SKM-1 treated with dmso at 0.1 percent for 144 hours (cell line): ENCODE measurements at regions not wholly inside any gene's neighbourhood (a gene's known extent, or its start where the extent isn't known, plus 50 kb on each side); places are given as distances from the start of the nearest gene placed in this dataset.
"Not testable (repeated sequence)": the region's sequence is repeated elsewhere in the genome, so short reads cannot be mapped to it uniquely, and the experiment has no call there.

Experiments
- DNase-seq: peaks from one replicate; lab custom pipeline; 2025; ENCODE audit not compliant: unreplicated experiment; lab: John Stamatoyannopoulos, UW

DNA sequence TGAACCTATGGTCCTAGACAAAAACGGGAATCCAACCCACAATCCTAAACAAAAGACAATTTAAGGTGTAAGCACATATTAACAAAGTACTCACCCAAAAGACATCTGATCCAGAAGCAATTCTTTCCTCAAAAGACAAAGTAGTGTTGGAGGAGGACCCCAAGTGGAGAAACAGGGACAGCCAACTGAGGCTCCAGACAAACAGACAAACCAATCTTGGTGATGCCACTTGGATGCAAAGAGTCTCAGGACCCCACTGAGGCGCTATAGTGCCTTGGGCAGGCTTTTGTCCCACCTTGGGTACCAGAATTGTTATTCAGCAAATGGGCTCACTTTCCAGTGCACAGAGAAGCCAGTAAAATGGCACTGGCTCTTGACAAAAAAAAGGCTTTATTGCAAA, 613.8 kb downstream of the DIPK2A start:
- DNase-seq, result no peak

DNA sequence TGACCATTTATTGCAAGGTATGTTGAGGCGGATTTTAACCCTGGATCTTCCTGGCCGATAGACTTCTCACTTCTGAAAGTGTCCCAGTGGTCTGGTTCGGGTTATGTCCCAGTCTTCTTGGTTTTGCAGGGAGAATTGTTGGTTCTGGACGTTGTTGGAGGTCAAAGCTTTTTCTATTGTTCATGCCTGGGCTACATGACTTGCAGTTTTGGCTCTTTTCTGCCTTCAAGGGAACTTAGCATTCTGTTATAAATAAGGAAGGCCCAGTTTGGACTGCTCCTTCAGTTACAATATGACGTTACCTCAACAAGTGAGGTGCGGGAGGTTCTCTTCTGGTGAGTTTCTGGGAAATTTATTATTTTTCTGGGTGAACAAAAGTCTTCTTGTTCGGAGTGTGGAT, 614.3 kb downstream of the DIPK2A start:
- no peak for DNase-seq

DNA sequence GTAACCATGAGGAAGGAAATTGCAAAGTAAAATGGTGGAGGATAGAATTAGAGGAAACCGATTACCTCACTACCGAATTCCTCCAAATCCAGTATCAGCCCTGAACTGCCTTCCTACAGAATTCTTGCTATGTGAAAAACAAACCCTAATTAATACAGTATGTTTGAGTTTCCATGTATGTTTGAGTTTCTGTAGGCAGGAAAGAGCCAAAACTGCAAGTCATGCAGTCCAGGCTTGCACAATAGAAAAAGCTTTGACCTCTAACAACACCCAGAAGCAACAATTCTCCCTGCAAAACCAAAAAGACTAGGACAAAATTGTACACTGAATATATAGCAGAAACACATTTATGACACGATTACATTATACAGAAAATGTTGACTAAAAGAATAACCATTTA, 614.8 kb downstream of the DIPK2A start:
- peak; percentile 26 for DNase-seq

DNA sequence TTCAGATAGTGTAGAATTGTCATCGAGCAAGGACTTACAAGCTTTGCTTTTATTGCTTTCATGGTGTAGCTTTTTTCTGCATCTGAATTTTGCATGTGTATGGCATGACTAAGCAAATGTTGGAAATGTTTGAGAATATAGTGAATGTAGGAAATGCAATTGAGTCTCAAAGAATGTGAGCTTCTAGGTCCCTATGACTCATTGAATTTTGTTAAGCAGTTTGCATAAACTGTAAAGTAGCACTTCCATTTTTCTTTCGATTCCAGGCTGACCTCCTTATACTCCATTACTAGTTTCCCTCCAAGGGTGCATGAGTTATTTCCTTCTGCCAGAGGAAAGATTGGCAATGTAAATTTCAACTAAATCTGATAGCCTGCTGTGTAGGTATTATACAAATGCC, 619.2 kb downstream of the DIPK2A start:
- no peak for DNase-seq

- peak; percentile 54 for DNase-seq
Measured at GRCh38 chr3:144593881-144594280, 622.3 kb downstream of the DIPK2A start.

DNA sequence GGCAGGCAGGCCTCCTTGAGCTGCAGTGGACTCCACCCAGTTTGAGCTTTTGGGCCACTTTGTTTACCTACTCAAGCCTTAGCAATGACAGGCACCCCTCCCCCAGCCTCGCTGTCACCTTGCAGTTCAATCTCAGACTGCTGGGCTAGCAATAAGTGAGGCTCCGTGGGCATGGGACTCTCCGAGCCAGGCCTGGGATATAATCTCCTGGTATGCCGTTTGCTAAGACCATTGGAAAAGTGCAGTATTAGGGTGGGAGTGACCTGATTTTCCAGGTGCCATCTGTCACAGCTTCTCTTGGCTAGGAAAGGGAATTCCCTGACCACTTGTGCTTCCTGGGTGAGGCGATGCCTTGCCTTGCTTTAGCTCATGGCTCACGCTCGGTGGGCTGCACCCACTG, 648.6 kb downstream of the DIPK2A start:
- not testable (repeated sequence) for DNase-seq

DNA sequence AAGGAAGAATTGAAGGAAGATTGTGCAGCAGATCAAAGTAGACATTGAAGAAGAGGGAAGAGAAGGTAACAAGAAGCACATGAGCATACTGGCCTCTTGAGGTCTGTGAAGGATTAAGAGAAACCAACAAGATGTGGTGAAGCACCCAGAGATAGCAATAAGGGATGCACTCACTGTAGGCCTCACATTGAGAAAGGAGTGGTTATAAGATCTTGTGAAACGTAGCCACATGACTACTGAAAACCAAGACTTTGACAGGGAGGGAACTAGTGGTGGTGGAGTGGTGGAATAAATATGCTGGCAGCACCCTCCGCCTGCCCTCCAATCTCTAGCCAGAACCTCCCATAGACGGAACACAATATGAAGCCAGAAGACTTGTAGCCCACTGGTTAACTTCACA, 651.2 kb downstream of the DIPK2A start:
- DNase-seq, result peak; percentile 78

GRCh38 chr3:144624656-144625055, 653.0 kb downstream of the DIPK2A start:
- no peak for DNase-seq

DNA sequence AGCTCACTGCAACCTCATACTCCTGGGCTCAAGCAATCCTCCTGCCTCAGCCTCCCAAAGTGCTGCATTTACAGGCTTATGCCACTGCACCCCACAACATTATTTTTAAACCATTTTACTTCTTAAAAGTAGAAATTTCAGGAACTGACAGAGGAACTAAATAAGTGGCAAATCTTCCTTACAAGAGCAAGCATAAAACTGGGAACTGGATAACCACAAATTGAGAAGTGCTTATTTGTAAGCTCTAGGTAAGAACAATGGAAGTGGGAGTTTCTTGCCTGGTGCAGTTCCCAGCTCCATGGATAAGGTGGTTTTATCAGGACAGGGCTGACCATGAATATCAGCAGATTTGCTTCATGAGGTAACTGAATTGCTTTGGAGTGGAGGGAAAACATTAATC, 655.2 kb downstream of the DIPK2A start:
- DNase-seq, result no peak

GRCh38 chr3:144629381-144629780, 657.8 kb downstream of the DIPK2A start:
- no peak for DNase-seq

DNA sequence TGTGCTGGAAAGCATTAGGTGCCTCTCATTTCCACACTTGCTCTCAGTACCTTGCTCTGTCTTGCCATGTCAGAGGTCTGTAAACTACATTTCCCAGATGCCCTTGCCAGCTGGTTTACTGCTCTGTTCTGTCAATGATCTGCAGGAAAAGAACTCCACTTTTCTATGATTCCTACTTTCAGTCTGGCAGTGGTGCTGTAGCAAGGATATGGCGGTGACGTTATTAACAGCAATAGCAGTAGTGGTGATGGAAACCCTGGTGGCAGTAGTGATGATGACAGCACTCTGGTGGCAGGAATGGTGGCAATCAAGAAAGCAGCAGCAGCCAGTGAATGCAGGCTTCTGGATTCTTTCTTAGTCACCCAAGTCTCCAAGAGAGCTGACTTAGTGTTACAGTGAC, 665.2 kb downstream of the DIPK2A start:
- DNase-seq, result no peak

DNA sequence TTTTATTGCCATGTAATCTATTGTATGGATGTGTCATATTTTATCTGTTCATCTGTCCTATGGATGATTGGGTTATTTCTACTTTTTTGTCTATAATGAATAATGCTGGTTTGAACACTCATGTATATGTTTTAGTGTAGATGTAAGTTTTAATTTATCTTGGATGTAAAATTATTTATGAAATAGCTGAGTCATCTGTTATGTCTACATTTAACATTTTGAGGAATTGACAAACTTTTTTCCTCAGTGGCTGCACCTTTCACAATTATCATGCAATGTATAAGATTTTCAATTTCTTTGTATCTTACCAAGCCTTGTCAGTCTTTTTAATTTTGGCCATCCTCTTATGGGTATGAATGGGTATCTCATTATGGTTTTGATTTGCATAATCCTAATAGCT, 666.4 kb downstream of the DIPK2A start:
- DNase-seq, result no peak

DNA sequence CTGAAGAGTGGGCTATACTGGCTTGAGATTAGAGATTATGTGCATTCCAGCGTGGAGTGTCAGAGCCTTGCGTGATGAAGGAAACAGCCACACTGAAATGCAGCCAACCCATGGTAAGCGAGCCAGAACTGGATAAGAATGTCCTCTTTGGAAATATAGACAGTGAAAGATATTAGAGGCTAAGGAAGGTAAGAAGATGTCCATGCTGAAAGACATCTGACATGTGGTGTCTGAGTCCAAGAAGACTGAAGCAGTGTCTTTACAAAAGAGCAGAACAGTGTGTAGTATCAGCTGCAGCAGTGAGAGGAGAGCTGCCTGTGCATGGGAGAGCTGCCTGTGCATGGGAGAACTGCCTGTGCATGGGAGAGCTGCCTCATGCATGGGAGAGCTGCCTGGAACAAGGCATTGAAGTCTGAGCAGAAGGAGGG, 672.2 kb downstream of the DIPK2A start:
- no peak for DNase-seq

GRCh38 chr3:144645300-144645699, 673.7 kb downstream of the DIPK2A start:
- no peak for DNase-seq

DNA sequence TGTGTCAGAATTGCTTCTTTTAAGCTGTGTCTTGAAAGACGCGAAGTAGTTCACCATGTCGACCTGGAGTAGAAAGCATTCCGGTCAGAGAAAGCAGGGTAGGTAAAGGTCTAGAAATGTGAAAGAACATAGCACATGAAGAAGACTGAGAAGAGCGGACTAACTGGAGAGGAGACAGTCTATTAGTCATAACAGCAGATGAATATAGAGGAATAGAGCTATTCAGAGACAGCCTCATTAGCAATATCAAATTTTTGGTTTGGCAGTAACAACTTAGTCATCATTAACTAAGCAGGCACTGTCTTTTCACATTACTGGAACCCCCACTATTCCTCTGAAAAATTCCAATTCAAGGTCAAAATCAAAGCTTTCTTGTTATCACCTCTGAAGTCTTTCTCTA, 678.8 kb downstream of the DIPK2A start:
- no peak for DNase-seq

GRCh38 chr3:144652573-144652972, 681.0 kb downstream of the DIPK2A start:
- peak; percentile 16 for DNase-seq

GRCh38 chr3:144655423-144655822, 683.8 kb downstream of the DIPK2A start:
- no peak for DNase-seq

- DNase-seq, result peak; percentile 15
Measured at GRCh38 chr3:144660186-144660585, 688.6 kb downstream of the DIPK2A start.

DNA sequence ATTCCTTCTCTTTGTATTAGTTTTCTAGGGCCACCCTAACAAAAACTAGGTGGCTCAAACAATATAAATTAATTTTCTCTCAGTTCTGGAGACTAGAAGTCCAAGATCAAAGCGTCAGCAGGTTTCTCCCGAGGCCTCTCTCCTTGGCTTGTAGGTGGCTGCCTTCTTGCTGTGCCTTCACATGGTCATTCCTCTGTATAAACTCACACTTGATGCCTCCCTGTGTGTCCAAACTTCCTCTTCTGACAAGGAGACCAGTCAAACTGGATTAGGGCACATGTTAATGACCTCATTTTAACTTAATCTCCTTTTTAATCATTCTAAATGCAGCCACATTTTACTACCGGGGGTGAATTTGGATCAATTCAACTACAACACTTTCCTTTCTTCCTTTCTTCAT, 691.1 kb downstream of the DIPK2A start:
- no peak for DNase-seq

DNA sequence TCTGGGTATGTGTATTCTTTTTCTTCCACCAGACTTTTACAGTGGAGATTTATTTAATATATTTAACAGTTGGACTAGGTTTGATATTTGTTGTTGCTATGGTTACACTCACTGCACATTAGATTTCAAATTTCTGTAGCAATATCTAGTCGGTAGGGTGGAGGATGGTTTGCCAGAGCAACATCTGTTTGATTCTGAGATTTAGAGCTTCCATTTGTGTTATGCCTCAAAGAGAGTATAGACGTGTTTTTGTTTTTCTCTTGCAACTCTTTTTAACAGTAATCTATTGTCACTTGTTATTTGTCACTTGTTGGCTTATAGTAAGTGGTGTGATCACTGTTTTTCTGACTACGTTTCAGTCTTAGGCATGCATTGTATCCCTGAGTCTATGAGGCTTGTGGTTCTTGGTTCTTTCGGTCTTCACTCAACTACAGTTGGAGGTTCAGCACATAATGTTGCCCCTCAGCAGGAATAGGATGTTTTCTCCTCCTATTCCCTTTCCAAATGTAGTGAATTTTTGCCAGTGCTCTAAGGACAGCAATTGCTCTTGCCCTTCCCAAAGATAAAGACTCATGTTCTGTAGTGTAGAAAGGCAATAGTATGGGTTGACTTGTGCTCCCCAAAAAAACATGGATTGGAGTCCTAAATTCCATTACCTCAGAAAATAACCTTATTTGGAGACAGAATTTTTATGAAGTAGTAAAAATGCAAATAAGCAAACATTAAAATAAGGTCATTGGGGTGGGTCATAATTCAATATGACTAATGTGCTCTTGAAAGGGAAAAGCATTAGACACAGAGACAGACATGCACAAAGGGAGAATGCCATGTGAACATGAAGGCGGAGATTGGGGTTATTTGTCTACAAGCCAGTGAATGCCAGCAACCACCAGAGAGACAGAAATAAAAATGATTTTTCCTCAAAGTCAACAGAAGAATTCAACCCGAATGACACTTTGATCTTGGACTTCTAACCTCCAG, 692.1 kb downstream of the DIPK2A start:
- no peak for DNase-seq

DNA sequence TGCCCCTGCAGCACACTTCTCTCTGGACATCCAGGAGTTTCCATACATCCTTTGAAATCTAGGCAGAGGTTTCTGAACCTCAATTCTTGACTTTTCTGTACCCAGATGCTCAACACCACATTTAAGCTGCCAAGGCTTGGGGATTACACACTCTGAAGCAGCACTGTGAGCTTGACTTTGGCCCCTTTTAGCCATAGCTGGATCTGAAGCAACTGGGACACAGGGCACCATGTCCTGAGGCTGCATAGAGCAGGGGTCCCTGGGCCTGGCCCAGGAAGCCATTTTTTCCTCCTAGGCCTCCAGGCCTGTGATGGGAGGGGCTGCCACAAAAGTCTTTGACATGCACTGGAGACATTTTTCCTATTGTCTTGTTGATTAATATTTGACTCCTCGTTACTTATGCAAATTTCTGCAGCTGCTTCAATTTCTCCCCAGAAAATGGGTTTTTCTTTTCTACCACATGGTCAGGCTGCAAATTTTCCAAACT, 694.0 kb downstream of the DIPK2A start:
- no peak for DNase-seq

DNA sequence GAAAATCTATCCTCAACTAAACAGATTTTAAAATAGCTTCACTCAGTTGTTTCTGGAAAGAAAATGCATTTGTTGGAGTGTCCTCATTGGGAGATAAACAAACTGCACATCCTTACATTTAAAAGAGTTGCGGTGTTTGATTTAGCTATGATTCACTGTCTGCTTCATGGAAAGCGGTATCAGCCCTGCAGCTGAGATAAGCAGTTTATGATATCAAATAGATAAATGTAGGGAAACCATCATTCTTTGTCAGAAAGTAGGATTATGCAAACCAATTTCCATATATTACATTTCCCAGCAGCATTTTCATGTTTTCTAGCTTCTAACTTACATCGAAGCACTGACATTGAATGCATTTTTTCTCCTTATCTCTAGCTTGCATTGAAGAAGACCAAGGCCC, 698.9 kb downstream of the DIPK2A start:
- DNase-seq, result no peak

DNA sequence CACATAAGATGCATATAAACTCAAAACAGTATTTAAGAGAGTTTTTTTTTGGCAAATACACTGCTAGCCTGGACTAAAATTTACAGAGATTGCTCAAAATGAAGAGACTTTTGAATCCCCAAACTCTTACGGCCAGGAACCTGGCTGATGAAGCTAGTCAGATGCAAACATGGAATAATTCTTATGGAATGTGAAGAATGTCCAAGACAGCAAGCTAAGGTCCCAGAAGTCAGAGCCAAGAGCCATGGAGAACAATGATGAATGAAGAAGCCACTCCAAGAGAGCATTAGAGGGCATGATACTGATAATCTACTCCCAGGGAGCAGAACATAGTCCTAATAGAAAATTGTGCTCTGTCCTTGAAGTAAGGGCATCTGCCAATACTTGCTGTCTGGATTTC, 705.5 kb downstream of the DIPK2A start:
- no peak for DNase-seq
